Loucy (cell line): ENCODE measurements at regions not wholly inside any gene's neighbourhood (a gene's known extent, or its start where the extent isn't known, plus 50 kb on each side); places are given as distances from the start of the nearest gene placed in this dataset.

Experiments
- H2AFZ ChIP-seq: fragments of 200-600 bp; sonication (generic); 2 replicates; pipeline ENCODE4 v1.6.0; 2016; ENCODE audit warnings: antibody characterized with exemption, mild to moderate bottlenecking, low read length, moderate library complexity
- H3F3A ChIP-seq: fragments of 200-600 bp; 2 replicates; pipeline ENCODE4 v1.6.0; 2016; ENCODE audit warnings: antibody characterized with exemption, low read depth, mild to moderate bottlenecking
- H3K27me3 ChIP-seq: fragments of 200-600 bp; sonication (generic); 2 replicates; pipeline ENCODE4 v1.6.1; 2014; ENCODE audit warnings: low read length, mild to moderate bottlenecking; ENCODE audit not compliant: insufficient read depth, poor library complexity, severe bottlenecking
- H3K36me3 ChIP-seq: fragments of 200-600 bp; sonication (generic); 2 replicates; pipeline ENCODE4 v1.6.1; 2016; ENCODE audit warnings: low read length; ENCODE audit not compliant: insufficient read depth
- H3K4me1 ChIP-seq: fragments of 200-600 bp; sonication (generic); 2 replicates; pipeline ENCODE4 v1.5.1; 2014; ENCODE audit warnings: low read length, mild to moderate bottlenecking; ENCODE audit not compliant: insufficient read depth, poor library complexity, severe bottlenecking
- H3K4me2 ChIP-seq: fragments of 200-600 bp; sonication (generic); 2 replicates; pipeline ENCODE4 v1.6.0; 2014; ENCODE audit warnings: antibody characterized with exemption, low read length, low read depth, mild to moderate bottlenecking; ENCODE audit not compliant: poor library complexity, severe bottlenecking
- H3K4me3 ChIP-seq: fragments of 200-600 bp; sonication (generic); 2 replicates; pipeline ENCODE4 v1.5.1; 2014; ENCODE audit warnings: low read length, mild to moderate bottlenecking, mixed read lengths; ENCODE audit not compliant: poor library complexity, severe bottlenecking
- H3K79me2 ChIP-seq: fragments of 200-600 bp; sonication (generic); 2 replicates; pipeline ENCODE4 v1.6.1; 2014; ENCODE audit warnings: low read length; ENCODE audit not compliant: insufficient read depth
- H3K9ac ChIP-seq: fragments of 200-600 bp; sonication (generic); 2 replicates; pipeline ENCODE4 v1.6.0; 2014; ENCODE audit warnings: mild to moderate bottlenecking, low read depth, low read length, moderate library complexity; ENCODE audit not compliant: poor library complexity, severe bottlenecking
- H3K9me2 ChIP-seq: fragments of 200-600 bp; sonication (generic); replicated peaks from 2 replicates; pipeline ENCODE4 v1.6.1; 2016; ENCODE audit warnings: low read depth, low read length, mixed read lengths
- H3K9me3 ChIP-seq: fragments of 200-600 bp; sonication (generic); 2 replicates; pipeline ENCODE4 v1.6.1; 2014; ENCODE audit warnings: mild to moderate bottlenecking, antibody characterized with exemption, low read length, low read depth; ENCODE audit not compliant: insufficient read depth
- H4K20me1 ChIP-seq: fragments of 200-600 bp; sonication (generic); 2 replicates; pipeline ENCODE4 v1.6.0; 2014; ENCODE audit warnings: antibody characterized with exemption, low read length, mild to moderate bottlenecking; ENCODE audit not compliant: insufficient read depth, poor library complexity, severe bottlenecking
- EZH2phosphoT487 ChIP-seq: fragments of 200-600 bp; IDR thresholded peaks from 2 replicates; pipeline ENCODE4 v1.6.1; 2018; ENCODE audit warnings: antibody characterized with exemption, mild to moderate bottlenecking, moderate library complexity, borderline replicate concordance
- TF ChIP-seq, protein P1 (sequence below): fragments of 200-600 bp; sonication (generic); conservative IDR thresholded peaks from 2 replicates; pipeline ENCODE4 v1.5.1; 2014; ENCODE audit warnings: mild to moderate bottlenecking, antibody characterized with exemption, low read length

DNA sequence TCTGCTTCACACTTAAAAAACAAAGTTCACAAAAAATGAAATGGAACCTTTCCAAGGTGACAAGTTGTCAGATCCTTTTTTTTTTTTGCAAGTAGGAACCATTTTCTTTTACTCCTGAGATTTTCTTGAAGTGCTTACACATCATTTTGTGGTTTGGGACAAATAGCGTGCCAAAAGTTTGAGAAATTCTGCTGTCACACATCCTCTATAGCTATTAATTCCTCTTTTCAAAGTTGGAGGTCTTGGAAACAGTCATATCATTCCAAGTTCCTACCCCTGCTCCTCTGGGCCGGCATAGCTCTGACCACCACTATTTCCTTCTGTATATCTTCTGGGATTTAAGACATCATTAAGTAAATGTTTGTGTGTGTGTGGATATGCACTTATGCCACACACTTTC, 421.6 kb upstream of the SLC10A2 start:
- Histone ChIP-seq H3K9ac (no peak overlapping the region), H4K20me1 (no peaks in the 10 kb centered on the region), H3K79me2 (no peaks in the 10 kb centered on the region), H3K4me3 (no peak overlapping the region), H2AFZ (no peak overlapping the region), H3K9me2 (no peaks in the 10 kb centered on the region), H3F3A (no peaks in the 10 kb centered on the region), H3K4me2 (no peak overlapping the region), H3K27me3 (no peaks in the 10 kb centered on the region), H3K9me3 (no peaks in the 10 kb centered on the region), H3K36me3 (no peaks in the 10 kb centered on the region), H3K4me1 (no peaks in the 10 kb centered on the region)
- TF ChIP-seq EZH2phosphoT487, result no peak

- H4K20me1 ChIP-seq, result no peaks in the 10 kb centered on the region
- no peaks in the 10 kb centered on the region for H3K79me2 ChIP-seq
- H3K36me3 ChIP-seq, result no peaks in the 10 kb centered on the region
- H3K4me2 ChIP-seq, result no peak overlapping the region
- H2AFZ ChIP-seq, result no peak overlapping the region
- H3K9me2 ChIP-seq, result no peaks in the 10 kb centered on the region
- H3K4me3 ChIP-seq, result no peak overlapping the region
- H3F3A ChIP-seq, result no peaks in the 10 kb centered on the region
- H3K9me3 ChIP-seq, result no peaks in the 10 kb centered on the region
- TF ChIP-seq EZH2phosphoT487, result no peak
- TF ChIP-seq, protein P1, sequence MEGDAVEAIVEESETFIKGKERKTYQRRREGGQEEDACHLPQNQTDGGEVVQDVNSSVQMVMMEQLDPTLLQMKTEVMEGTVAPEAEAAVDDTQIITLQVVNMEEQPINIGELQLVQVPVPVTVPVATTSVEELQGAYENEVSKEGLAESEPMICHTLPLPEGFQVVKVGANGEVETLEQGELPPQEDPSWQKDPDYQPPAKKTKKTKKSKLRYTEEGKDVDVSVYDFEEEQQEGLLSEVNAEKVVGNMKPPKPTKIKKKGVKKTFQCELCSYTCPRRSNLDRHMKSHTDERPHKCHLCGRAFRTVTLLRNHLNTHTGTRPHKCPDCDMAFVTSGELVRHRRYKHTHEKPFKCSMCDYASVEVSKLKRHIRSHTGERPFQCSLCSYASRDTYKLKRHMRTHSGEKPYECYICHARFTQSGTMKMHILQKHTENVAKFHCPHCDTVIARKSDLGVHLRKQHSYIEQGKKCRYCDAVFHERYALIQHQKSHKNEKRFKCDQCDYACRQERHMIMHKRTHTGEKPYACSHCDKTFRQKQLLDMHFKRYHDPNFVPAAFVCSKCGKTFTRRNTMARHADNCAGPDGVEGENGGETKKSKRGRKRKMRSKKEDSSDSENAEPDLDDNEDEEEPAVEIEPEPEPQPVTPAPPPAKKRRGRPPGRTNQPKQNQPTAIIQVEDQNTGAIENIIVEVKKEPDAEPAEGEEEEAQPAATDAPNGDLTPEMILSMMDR, result no peak
- H3K4me1 ChIP-seq, result no peaks in the 10 kb centered on the region
- H3K9ac ChIP-seq, result no peak overlapping the region
- no peaks in the 10 kb centered on the region for H3K27me3 ChIP-seq
These were observed 406.9 kb upstream of the SLC10A2 start for GRCh38 chr13:103473081-103473480.

DNA sequence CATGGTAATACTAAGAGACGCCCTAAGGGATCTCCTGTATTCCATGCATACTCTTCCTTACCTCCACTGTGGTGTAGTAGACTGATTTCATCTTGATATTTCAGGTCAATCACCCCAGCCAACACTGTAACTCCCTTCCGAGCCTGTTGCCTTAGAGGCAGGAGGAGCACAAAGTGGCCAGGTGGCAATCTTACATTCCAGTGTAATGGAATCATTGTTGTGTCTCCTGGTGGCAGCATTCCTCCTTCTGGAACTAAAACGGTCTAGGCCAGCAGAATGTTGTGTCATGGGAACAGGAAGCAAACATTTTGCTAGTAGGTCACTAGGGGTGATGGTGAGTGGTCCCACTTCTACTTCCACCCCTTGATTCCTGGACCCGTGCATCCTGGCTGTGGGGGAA, 405.7 kb upstream of the SLC10A2 start:
- H3K79me2 ChIP-seq, result no peaks in the 10 kb centered on the region
- no peaks in the 10 kb centered on the region for H3F3A ChIP-seq
- no peaks in the 10 kb centered on the region for H3K4me1 ChIP-seq

GRCh38 chr13:103469771-103470170, 403.6 kb upstream of the SLC10A2 start:
- TF ChIP-seq, protein P1, result no peak
- Histone ChIP-seq H2AFZ (no peak overlapping the region), H3F3A (no peaks in the 10 kb centered on the region), H3K9me2 (no peaks in the 10 kb centered on the region), H3K4me2 (no peak overlapping the region), H3K36me3 (no peaks in the 10 kb centered on the region), H3K9me3 (no peaks in the 10 kb centered on the region), H3K27me3 (no peaks in the 10 kb centered on the region), H3K4me1 (no peaks in the 10 kb centered on the region), H4K20me1 (no peaks in the 10 kb centered on the region), H3K9ac (no peak overlapping the region), H3K4me3 (no peak overlapping the region), H3K79me2 (no peaks in the 10 kb centered on the region)

More for the DNA sequence above, 405.7 kb upstream of the SLC10A2 start:
- Histone ChIP-seq H4K20me1 (no peaks in the 10 kb centered on the region), H3K4me3 (no peak overlapping the region), H3K36me3 (no peaks in the 10 kb centered on the region), H3K4me2 (no peak overlapping the region), H3K27me3 (no peaks in the 10 kb centered on the region), H3K9me2 (no peaks in the 10 kb centered on the region), H3K9me3 (no peaks in the 10 kb centered on the region), H2AFZ (no peak overlapping the region), H3K9ac (no peak overlapping the region)
- TF ChIP-seq, protein P1, result no peak
- TF ChIP-seq EZH2phosphoT487, result no peak
